ENCODE measurements at regions not wholly inside any gene's neighbourhood (a gene's known extent, or its start where the extent isn't known, plus 50 kb on each side); places are given as distances from the start of the nearest gene placed in this dataset.

DNA sequence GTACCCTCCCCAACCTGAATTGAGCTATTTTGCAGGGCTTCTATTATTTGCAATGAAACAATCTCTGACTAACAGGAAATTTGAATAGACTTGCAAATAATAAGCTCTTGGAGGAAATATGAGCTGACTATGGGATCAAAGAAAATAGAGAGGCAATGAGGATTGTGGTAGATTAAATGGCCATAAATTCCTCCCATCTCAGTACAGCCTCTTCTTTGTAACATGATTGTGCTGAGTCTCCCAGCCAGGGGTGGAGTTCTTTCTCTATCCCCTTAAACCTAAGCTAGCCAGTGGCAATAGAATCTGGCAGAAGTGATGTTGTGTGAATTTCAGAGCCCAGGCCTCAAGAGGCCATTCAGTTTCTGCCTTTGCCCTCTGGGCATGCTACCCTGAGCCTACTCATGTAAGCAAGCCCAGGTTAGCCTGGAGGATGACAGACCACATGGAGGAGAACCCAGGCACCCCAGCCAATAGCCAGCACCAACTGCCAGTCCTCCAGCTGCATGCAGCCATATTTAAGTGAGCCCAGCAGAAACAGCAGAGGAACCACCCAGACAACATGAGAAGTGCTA, 86.8 kb upstream of the TP53I11 start:
- no peak for DNase-seq

DNA sequence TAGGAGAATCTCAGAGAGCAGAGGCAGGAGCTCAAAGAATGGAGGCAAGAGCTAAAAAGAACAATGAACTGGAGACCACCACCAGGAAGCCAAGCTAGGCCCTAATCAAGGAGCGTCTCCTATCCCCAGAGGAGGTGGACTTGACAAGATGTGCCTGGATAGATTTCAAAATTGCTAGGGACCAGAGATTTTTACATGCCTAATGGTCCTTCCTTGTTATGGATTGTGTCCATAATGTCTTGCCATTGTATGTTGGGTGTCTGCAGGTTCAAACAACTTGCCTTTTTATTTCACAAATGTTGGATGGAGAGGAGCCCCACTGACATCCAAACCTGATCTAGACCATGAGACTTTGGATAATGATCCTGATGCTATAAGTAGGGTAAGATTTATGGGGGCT, 88.2 kb upstream of the TP53I11 start:
- no peak for DNase-seq

DNA sequence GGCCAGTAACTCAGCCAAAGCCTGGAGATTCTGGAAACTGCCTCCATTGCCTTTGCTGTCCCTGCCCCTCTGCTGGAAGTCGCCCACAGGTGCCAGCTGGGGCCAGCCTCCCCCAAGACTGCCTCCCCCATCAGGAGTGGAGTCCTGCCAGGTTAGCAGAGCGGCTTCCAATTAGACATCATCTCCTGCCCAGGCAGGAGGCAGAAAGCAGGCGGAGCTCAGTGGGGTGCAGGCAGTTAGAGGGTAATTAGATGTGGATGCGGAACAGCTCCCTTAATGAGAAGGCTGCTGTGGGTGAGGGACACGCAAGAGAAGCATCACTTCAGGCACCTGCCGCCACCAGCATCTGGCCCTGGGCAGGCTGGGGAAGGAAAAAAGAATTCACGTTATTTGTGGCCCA, 90.9 kb upstream of the TP53I11 start:
- no peak for DNase-seq

DNA sequence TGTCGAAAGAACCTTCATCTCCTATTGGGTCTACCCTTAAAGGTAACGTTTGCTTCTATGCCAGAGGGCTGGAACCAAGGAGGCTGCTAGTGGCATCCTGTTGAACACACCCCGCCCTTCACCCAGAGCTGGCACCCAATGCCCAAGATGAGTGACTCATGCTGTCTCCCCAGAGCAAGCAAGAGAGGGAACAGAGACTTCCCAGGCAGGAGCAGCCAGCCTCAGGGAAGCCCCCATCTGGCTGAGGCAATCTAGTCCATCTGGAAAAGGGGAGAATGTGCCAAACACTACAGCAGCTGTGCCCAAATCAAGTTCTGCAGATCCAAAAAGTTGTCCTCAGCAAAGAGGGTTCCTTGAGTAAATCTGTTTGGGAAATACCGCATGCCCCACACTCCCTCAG, 91.9 kb upstream of the TP53I11 start:
- DNase-seq: no peak

DNA sequence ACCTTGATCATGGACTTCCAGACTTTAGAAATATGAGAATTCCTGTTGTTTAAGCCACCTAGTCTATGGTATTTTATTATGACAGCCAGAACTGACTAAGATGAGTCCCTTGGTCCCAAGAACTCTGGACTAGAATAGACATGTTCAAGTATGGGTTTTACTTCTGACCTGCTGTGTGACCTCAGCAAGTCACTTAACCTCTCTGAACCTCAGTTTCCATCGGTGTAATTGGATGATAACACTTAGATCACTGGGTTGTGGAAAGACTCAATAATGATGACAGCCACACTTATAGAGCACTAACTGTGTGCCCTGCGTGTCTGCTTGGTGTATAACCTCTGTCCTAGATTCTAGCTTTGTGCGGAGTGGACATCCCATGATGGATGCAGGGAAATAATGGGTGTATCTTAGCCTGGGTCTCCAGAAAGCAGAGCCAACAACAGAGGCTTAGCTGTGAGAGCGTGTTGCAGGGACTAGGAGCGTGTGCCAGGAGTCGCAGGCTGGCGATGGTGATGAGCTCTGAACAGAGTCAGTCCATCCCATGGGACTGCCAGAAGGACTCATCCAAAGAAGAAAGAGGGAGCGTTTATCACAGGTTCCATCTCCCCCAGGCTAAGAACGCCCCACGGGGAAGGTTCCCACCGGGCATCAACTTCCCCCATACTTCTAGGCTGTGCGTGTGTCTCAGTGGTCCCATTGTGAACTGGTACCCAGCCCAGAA, 93.2 kb upstream of the TP53I11 start:
- no peak for DNase-seq

DNA sequence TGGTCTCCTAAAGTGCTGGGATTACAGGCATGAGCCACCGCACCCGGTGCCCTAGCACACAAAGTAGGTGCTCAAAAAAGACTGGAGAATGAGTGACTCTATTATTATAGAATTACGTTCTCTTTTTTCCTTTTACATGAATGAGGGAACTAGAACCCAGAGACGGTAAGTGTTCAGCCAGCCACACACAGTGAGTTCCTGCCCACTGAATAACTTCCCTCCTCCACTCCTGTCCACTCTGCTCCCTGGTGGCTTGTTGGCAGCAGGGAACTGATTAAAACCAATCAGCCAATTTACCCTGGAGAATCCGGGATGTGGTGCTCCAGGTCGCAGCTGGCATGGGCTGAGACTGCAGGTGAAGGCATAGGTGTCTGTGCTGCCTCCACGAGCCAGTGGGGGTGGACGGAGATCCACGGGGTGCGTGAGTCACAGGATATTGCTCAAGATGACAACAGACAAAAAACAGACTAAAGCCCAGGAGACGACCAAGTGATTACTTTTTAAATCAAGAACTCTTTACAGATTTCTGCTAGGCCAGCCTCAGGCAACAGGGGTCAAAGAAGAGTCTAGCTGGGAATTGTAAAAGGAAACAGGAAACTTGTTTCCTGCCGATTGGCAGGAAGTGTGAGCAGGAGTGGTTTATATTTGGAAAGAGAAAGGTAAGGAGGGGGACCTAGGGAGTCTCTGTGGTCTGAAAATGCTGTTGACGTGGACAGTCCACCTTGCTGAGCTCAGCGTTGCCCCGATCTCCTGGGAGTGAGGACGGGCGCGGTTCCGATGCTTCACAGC, 95.2 kb upstream of the TP53I11 start:
- DNase-seq: peak; percentile 9

DNA sequence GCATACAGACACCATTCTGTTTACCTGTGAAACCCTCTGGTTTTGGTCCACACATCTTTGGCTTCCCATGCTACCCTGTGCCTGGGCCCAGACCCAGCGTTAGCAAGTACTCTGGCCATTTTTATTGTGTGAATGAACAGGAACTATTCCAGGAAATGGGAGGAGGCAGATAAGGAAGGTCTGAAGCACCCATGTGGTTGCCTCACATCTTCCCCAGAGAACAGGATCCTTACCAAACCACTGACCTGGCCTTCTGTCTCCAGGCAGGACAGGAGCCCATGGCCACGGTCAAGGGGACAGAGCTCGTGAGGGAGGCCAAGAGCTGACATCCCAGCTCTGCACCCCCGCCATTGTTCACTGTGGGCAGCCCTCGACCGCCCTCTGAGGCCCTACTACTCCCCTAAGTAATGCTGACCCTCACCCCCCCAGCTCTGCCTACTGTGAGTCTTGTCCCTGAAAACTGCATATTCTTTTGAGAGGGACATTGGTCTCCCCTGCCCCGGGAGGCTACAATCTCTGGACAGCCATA, 97.7 kb upstream of the TP53I11 start:
- no peak for DNase-seq

DNA sequence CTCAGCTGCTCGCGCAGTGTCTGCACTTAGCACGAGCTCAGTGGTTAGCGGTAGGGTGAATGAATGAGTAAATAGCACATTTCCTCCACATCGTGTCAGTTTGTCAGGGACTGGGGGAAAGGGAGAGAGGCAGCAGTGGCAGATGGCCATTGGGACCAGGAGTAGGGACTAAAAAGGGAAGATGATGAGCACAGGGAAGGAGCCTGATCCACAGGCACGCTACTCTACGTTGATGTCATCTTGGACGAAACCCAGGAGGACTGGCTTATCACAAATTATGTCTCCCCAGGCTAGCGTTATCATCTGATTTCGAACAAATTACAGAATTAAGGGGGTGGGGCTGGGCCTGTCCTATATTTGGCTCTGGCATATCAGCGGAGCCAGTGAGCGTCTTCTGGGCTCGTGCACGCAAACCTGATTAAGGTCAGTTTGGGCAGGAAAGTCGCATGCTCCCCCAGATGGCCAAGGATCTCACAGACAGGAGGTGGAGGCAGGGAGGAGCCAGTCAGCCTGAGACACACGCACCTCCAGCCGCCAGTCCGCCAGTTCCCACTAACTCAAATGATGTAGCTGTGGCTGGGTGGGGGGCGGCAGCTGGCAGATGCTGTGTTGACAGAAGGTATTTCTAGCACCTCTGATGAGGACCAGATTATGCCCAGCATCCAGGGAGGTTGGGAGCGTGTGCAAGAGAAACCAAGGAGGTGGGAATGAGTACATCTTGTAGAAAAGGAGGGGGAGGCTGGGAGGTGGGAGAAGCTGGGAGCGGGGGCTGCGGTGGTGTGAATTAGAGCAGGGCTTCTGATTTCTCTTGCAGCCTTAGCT, 97.4 kb upstream of the PRDM11 start:
- no peak for DNase-seq

DNA sequence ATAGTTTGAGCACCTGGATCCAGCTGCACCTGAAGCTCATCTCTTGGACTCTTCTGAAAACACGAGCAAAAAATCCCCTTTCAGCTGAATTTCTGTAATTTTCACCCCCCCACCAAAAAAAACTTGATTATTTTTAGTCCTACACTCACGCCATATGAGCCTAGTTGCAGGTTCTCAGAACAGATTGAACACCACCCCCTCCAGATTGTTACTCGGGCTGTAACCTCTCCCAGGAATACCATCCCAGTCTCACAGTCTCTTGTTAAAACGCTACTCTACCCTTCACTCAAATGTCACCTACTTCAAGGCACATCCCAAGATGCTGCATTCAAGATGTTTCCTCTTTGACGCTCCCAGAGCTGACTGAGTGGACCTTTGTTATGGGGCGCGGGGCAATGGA, 96.3 kb upstream of the PRDM11 start:
- DNase-seq: no peak

DNA sequence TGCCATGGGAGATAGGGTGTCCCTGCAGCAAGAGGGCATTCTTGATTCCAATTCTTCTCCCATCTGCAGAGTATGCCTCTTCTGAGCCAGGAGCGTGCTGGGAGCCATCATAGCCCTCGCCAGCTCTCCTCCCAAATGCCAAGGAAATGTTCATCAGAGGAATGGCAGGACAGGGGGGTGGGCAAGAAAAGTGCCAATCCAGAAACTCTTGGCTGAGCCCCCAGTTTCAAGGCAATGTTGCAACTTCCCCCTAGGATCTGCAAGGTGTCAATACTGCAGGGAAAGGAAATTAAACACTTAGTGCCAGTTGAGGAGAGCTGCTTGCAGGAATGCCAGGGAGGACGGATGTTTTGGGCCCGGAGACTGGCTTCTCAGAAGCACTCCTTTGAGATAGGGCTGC, 94.8 kb upstream of the PRDM11 start:
- DNase-seq: no peak

DNA sequence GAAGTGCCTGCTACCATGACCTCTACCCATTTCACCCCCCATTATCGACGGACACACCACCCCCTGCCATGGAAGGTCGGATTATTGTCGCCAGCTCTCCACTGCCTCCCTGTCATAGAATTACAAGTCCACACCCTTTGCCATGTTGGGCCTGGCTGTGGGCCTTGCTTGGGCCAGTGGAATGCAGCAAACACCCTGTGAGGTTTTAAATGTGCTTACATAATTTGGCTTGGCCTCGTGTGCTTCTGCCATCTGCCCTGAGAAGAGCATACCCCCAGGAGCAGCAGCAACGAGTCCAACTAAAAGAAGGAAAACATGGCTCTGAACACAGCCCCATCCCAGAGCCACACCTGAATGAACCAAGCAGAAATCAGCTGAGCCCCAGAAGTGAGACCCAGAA, 94.1 kb upstream of the PRDM11 start:
- DNase-seq: no peak

DNA sequence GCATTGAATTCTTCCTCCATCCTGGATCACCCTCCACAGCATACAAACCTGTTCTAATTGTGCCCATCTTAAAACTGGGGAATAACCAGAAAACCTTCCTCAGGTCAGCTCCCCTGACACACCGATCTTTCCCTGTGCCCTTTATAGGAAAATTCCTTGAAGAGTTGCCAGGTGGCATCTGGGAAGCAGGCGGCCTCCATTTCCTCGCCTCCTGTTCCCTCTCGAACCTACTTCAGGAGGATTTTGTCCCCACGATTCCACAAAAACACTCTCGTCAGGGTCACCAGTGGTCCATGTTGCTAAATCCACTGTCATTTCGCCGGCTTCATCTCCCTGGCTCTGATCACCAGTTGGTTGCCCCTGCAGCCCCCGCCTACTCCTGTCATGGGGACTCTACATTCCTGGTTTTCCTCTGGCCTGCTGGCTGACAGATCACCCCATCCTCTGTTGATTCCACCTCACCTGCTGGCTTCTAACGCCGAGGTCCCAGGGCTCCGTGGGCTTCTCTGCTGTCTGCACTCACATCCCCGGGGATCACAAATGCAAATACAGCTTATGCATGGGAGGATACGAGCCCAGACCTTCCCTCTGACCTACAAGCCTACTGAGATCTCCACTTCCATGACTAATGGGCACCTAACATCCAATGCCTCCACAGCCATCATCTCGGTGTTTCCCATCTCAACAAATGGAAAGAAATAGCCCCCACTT, 92.5 kb upstream of the PRDM11 start:
- DNase-seq: no peak

DNA sequence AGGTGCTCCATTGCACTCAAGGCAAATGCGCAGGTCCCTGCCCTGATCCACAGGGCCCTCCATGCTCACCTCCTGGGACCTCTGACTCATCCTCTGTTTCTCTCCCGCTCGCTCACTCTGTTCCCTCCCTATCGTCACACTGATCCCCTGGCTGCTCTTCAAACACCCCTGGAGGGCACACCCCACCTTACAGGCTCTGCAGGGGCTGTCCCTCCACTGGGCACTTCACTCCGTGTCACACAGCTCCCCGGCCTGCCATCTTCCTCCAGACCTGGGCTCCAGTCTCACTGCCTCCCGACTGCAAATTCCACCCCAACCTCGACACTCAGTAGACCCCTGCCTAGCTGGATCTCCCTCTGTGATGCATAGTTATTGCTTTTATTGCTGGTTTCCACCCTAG, 91.5 kb upstream of the PRDM11 start:
- DNase-seq: no peak

DNA sequence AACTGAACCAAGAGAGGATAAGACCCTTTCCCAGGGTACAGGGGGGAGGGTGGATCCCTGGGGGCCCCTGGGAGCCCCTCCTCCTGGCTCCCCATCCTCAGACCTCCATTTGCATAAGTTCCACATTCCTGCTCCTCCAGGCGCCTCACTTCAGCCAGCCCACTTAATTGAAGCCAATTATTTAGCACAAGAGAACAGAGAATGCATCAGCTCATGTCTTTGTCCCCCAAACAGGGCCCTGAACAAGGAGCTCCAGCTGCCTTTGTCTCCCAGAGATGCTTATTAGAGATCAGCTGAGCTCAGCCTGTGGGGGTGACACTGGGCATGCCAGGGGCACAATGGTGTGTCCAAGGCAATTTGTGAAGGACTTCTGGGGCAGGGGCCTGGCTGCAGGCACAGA, 89.9 kb upstream of the PRDM11 start:
- no peak for DNase-seq

DNA sequence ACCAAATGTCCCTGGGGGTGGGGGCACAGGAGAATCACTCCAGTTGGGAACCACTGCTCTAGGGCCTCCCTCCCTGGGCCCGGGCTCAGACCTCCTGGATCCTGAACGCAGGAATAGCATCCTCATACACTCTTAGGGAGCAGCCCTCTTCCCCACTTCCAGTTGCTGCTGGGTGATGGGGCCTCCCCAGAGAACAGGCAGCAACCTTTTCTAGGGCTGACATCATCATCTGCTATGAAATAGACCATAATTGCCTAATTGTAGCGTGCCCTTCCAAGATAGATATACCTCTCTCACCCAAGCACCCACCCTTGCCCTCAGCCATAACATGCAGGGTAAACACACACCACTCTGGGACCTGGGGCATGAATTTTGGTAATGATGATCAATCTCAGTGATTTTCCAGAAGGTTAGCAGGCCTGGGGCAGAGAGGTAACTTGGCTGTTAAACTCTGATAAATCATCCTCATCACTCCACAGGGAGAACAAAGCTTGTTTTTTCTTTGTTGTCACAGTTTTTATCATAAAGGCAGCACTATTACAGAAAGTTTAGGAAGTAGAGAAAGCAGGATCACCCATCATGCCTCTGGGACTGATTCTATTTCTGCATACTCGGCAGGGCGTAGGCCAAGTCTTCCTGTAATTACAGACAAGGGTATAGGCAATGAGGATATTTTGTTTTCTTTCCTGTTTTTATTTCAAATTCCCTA, 88.3 kb upstream of the PRDM11 start:
- no peak for DNase-seq

DNA sequence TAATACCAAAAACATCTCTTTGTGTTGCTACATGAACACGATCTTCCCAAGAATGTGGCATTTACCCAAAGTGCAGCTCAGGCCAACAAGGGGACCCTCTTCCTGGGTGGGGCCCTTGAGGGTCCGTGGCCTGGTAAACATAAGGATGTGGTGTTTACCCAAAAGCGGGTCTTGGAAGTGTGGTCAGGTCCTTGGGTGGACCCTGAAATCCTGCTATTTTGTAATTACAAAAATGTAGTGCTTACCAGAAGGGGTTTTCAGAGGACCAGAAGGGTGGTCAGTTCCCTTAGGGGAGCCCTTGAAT, 87.8 kb upstream of the PRDM11 start:
- no peak for DNase-seq

DNA sequence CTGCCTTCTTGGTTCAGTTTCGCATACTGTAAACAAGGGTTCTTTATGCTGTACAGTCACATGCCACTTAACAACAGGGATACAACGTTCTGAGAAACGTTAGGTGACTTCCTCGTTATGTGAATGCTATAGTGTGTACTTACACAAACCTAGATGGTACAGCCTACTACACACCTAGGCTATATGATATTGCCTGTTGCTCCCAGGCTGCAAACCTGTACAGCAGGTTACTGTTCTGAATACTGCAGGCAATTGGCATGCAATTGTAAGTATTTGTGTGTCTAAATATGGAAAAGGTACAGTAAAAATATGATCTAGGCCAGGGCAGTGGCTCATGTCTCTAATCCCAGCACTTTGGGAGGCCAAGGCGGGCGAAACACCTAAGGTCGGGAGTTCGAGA, 85.7 kb upstream of the PRDM11 start:
- no peak for DNase-seq

DNA sequence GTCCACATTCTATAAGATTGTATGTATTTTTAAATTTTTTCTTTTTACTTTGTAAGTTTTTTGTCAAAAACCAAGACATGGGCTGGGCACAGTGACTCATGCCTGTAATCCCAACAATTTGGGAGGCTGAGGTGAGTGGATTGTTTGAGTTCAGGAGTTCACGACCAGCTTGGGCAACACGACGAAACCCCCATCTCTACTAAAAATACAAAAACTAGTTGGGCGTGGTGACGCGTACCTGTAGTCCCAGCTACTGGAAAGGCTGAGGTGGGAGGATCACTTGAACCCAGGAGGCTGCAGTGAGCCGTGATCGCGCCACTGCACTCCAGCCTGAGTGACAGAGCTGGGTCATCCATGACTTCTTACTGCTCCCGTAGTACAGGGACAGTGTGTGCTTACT, 84.8 kb upstream of the PRDM11 start:
- DNase-seq: no peak

DNA sequence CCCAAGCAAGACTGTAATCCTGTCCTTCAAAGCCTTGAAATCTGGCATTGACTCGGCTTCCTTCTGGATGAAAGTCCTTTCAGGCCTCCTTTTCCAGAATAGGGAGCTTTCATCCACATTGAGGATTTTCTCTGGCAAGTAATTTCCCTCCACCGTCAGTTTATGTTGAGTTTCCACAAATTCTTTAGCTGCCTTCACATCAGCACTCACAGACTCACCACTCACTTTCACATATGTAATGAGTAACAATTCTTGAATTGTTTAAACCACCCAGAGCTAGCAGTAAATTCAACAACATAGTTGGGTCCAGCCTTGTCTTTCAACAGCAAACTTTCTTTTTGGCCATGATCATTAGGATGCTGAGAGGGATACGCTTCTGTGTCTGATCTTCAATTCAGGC, 84.3 kb upstream of the PRDM11 start:
- DNase-seq: no peak

DNA sequence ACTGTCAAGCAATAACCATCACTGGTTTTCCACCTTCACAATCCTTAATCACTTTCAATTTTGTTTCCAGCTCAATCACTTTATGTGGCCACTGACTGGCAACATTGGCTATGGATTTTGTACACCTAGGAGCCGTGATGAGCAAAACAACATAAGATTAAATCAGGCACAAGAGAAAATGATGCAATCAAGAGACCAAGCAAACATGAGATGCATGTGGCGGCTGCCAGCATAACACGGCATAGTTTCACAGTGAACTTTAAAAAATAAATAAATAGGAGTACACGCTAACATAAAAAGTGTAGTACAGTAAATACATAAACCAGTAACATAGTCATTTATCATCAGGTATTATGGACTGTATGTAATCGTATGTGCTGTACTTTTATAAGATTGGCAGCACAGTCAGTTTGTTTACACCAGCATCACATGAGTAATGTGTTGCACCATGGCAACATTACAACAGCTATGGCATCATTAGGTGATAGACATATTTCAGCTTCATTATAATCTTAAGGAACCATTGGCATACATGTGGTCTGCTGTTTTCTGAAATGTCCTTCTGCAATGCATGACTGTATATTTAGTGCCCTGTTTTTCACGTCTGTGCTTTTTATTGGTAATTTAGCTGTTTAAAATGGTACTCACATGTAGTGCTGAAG, 83.3 kb upstream of the PRDM11 start:
- DNase-seq: no peak

DNA sequence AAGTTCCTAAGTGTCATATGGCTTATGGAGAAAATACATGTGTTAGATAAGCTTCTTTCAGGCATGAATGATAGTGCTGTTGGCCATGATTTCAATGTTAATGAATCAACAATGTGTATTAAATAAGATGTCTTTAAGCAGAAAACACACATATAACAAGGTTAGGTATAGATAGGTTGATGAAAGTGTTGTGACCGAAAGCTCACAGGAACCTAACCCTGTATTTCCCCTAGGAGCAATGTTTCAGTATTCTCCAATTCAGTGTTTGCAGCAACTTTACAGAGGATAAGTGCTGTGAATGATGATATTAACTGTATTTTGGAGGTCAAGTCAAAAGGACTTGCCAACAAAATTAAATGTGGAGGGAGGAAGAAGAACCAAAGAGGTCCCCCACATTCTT, 82.8 kb upstream of the PRDM11 start:
- no peak for DNase-seq

DNA sequence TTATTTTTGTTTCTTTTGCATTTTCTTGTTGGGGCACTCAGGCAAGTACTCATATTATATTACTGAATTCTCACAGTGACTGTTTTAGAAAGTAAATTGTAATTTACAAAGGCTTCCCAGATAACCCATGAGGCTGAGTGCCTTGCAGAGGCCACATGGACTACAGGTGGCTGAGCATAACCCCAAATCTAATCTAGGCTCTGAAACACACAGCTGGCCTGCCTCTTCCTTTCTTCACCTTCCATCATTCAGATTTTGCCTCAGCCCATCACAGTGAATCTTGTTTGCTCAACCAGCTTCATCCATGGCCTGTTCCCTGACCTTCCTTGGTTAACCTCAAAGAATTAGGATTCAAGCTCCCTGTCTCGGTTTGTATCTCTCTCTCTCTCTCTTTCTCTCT, 78.5 kb upstream of the PRDM11 start:
- DNase-seq: no peak

Data from CD4-positive, alpha-beta T cell treated with Interleukin-12 subunit alpha and Interleukin-12 subunit beta, for 1 hour (primary cell).